RWPE1 (cell line): ENCODE measurements at regions not wholly inside any gene's neighbourhood (a gene's known extent, or its start where the extent isn't known, plus 50 kb on each side); places are given as distances from the start of the nearest gene placed in this dataset.

Experiments
- CTCF ChIA-PET: fragments of 350-600 bp; sonication (Branson Sonifier 250); formaldehyde crosslinking; extraction: SDS; loops from one replicate; lab custom pipeline; 2021; lab: Yijun Ruan, JAX
- POLR2A ChIA-PET: fragments of 400-600 bp; formaldehyde crosslinking; extraction: SDS; loops from one replicate; lab custom pipeline; 2020; ENCODE audit warnings: antibody characterized with exemption; ENCODE audit not compliant: low non-redundant PET; lab: Yijun Ruan, JAX
- DNase-seq: peaks from one replicate; pipeline ENCODE4 v3.0.0; 2012; ENCODE audit warnings: low spot score
- H3K27ac ChIP-seq: fragments of 450-650 bp; 2 replicates; pipeline ENCODE4 v1.5.1; 2017
- TF ChIP-seq, protein P1 (sequence below): fragments of 450-650 bp; conservative IDR thresholded peaks from 2 replicates; pipeline ENCODE4 v1.5.1; 2017; ENCODE audit warnings: low read depth, mild to moderate bottlenecking

DNA sequence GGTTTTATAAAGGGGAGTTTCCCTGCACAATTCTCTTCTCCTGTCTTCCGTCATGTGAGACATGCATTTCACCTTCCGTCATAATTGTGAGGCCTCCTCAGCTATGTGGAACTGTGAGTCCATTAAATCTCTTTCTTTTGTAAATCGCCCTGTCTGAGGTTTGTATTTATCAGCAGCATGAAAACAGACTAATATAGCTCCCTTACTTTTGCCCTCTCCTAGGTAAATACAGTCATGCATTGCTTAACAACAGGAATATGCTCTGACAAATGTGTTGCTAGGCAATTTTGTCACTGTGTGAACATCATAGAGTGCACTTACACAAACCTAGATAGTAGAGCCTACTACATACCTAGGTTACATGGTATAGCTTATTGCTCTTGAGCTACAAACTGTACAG lies 616.8 kb downstream of the RWDD3 start:
- DNase-seq = no peak
- no peak overlapping the region for H3K27ac ChIP-seq
- ChIA-PET POLR2A (no interaction called here), CTCF (no interaction called here)
- TF ChIP-seq, protein P1, sequence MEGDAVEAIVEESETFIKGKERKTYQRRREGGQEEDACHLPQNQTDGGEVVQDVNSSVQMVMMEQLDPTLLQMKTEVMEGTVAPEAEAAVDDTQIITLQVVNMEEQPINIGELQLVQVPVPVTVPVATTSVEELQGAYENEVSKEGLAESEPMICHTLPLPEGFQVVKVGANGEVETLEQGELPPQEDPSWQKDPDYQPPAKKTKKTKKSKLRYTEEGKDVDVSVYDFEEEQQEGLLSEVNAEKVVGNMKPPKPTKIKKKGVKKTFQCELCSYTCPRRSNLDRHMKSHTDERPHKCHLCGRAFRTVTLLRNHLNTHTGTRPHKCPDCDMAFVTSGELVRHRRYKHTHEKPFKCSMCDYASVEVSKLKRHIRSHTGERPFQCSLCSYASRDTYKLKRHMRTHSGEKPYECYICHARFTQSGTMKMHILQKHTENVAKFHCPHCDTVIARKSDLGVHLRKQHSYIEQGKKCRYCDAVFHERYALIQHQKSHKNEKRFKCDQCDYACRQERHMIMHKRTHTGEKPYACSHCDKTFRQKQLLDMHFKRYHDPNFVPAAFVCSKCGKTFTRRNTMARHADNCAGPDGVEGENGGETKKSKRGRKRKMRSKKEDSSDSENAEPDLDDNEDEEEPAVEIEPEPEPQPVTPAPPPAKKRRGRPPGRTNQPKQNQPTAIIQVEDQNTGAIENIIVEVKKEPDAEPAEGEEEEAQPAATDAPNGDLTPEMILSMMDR = no peak

DNA sequence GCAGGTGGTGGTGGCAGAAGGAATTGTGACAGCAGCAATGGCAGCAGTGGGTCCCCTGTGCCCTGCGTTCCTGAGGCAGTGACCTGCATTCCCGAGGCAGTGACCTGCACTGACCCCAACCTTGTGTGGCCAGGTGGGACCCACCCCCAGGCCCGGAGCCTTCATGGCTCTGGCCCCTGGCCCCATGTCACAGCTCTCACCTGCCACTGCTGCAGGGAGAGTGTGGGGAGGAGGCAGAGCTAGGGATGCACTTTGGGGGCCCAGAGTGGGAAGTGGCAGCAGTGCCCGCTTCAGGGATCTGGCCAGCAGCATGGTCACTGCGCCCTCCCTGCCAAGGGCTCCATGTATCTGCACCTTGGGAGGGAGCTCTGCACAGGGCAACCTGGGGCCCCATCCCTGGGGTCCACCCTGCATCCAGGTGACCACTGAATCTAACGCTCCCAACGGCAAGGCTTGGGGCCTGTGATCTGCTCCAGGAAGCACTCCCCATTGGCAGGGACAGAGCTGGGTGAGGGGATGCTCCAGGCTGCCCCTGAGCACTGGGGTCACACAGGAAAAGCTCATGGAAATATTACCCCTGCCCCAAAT lies 618.6 kb downstream of the RWDD3 start:
- TF ChIP-seq, protein P1 = no peak
- ChIA-PET CTCF (interaction anchor here (0.5 to 0.7 kb wide), 3 partner anchors 13 to 466 kb away, joined by 3 read pairs; no protein-coding TSS in a partner anchor), POLR2A (no interaction called here)
- H3K27ac ChIP-seq = no peak overlapping the region
- no peak for DNase-seq

DNA sequence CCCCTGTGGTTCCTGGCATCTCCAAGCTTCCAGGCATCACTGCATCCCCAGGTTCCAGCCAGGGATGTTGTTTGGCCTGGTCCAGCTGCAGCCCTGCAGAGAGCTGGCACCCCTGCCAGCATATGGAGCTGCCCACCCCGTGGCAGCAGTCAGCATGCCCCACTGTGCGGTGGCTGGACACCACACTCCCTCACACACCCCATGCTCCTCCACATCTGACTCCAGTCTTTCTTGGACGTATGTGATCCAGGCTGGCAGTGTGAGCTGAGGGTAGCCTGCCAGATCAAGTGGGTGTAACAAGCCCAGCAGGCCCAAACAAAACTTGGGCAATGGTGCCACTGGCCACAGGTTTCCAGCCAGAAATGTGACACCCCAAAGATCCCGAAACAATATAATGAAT lies 620.4 kb downstream of the RWDD3 start:
- CTCF ChIA-PET = no interaction called here
- TF ChIP-seq, protein P1 = no peak
- no peak for DNase-seq
- POLR2A ChIA-PET = no interaction called here
- H3K27ac ChIP-seq = no peak overlapping the region

DNA sequence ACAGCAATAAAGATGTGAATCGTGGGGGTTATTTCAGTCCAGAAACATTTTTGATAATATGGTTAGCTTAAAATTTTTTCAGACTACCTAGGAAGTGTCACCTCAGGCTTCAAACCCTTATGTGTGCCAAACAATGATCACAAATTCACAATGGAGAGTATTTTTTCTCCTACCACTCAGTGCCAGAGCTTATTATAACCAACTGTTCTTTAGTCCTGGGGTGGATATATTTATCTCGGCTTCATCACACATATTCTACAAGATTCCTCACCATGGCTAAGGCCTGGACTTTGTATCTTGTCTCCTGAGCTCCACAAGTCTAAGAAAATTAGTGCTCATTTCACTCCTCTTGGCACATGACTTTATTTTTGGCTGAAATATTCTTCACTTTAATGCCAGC lies 629.1 kb downstream of the RWDD3 start:
- ChIA-PET CTCF (no interaction called here), POLR2A (no interaction called here)
- no peak overlapping the region for H3K27ac ChIP-seq
- DNase-seq = no peak
- TF ChIP-seq, protein P1 = no peak

DNA sequence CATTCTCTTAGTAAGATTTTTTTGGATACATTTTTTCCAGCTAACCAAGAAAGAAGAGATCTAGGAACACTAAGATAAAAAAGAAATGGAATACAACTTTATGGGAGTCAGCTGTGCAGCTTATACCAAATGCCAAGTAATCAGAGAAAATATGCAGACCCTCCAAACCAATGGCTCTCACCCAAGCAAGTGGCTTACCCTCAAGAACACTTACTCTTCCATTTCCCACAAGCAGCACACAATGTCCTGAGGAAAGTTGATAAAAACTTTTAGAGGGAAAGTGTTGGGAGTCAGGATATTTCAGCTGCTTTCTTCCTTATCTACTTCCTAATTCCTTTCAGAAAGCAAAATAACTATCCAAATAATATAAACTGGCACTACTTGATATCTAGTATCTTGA lies 631.8 kb downstream of the RWDD3 start:
- TF ChIP-seq, protein P1 = no peak
- H3K27ac ChIP-seq = no peak overlapping the region
- POLR2A ChIA-PET = no interaction called here
- DNase-seq = no peak
- CTCF ChIA-PET = no interaction called here

DNA sequence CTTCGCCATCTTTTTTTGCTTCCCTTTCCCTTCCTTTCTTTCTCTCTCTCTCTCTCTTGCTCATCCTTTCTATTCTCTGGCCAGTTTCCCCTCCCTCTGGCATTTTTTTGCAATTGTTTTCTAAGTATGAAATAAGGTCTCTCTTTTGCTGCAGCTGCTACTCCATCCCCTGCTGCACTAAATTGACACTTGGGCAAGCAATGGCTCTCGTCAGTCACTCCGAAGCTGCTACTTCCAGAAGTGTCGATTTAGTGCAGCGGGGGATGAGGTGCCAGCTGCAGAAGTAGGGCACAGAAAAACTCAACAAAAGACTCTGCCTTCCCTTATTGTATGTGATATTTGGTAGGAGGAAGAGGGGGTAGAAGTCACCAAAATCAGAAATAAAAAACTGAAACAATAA lies 642.3 kb downstream of the RWDD3 start:
- DNase-seq = no peak
- ChIA-PET POLR2A (no interaction called here), CTCF (no interaction called here)
- TF ChIP-seq, protein P1 = no peak
- H3K27ac ChIP-seq = no peak overlapping the region
